Lung (tissue), 11 donors: ENCODE measurements at regions not wholly inside any gene's neighbourhood (a gene's known extent, or its start where the extent isn't known, plus 50 kb on each side); places are given as distances from the start of the nearest gene placed in this dataset.

ENCODE experiments used
- ATAC-seq: fragments of 200-7000 bp; cut with Tn5 transposase; one replicate; pipeline ENCODE4 v1.9.1; 2020; ENCODE audit warnings: moderate number of reproducible peaks; ENCODE audit not compliant: insufficient read depth, low FRiP score
- DNase-seq, 3 donors: peaks; one replicate each; pipeline ENCODE4 v3.0.0-alpha.2; 2013 to 2017
- H3K27ac ChIP-seq, 2 donors: one replicate each; pipeline ENCODE4 v1.5.1; 2013; ENCODE audit warnings: mild to moderate bottlenecking in 2 of 2, moderate library complexity in 2 of 2, control low read depth in 1 of 2, inconsistent platforms in 1 of 2, low read depth in 1 of 2, low read length in 1 of 2
- H3K27me3 ChIP-seq, 3 donors: one replicate each; pipeline ENCODE4 v1.5.1; 2013; ENCODE audit warnings: low read length in 2 of 3; ENCODE audit not compliant: control insufficient read depth in 3 of 3, insufficient read depth in 3 of 3
- H3K36me3 ChIP-seq, 4 donors: one replicate each; pipeline ENCODE4 v1.5.1; 2013; ENCODE audit warnings: low read length in 4 of 4, mild to moderate bottlenecking in 1 of 4, moderate library complexity in 1 of 4; ENCODE audit not compliant: control insufficient read depth in 4 of 4, insufficient read depth in 4 of 4
- H3K4me1 ChIP-seq, 5 donors: one replicate each; pipeline ENCODE4 v1.5.1; 2013; ENCODE audit warnings: low read length in 5 of 5, mild to moderate bottlenecking in 2 of 5, moderate library complexity in 1 of 5; ENCODE audit not compliant: control insufficient read depth in 5 of 5, insufficient read depth in 5 of 5
- H3K4me3 ChIP-seq: one replicate; pipeline ENCODE4 v1.5.1; 2013; ENCODE audit warnings: mild to moderate bottlenecking, control low read depth, moderate library complexity
- H3K9ac ChIP-seq, 2 donors: one replicate each; pipeline ENCODE4 v1.5.1; 2013; ENCODE audit warnings: low read length in 2 of 2, control low read depth in 1 of 2; ENCODE audit not compliant: insufficient read depth in 1 of 2
- H3K9me3 ChIP-seq, 4 donors: one replicate each; pipeline ENCODE4 v1.5.1; 2013; ENCODE audit warnings: low read length in 3 of 4, mild to moderate bottlenecking in 1 of 4, moderate library complexity in 1 of 4; ENCODE audit not compliant: control insufficient read depth in 4 of 4, insufficient read depth in 3 of 4
- CTCF ChIP-seq: IDR thresholded peaks from 2 replicates; pipeline ENCODE4 v1.5.1; 2012; ENCODE audit warnings: mild to moderate bottlenecking; ENCODE audit errors: control extremely low read depth, extremely low read depth
- WGBS, 2 donors: extraction: QIAGEN DNeasy Blood & Tissue Kit; methylation state at CpG; one replicate each; pipeline ENCODE4 v1.1.7; 2013; 5-methylcytosine and 5-hydroxymethylcytosine counted together
- donor health status: control.
- donor health status: control.
- donor health status: Bipolar disorder and iron deficiency.
- donor health status: healthy.
- donor health status: DM: yes; HTN: yes; CAD: no.

GRCh38 chr6:134425513-134425912 is 107.6 kb upstream of the SGK1 start:
- H3K27ac ChIP-seq, result no peak overlapping the region
- H3K27me3 ChIP-seq, result no peaks in the 10 kb centered on the region
- H3K4me1 ChIP-seq, result peaks cover 0 to 6% (median 0%) of the 10 kb centered on the region in 5 donors
- no peaks in the 10 kb centered on the region for H3K36me3 ChIP-seq
- WGBS, 2 donors, result 90 to 92% methylated on average over 6 of the region's 6 CpGs
- no peaks in the 10 kb centered on the region for H3K9me3 ChIP-seq
- TF ChIP-seq CTCF, result no peak
- H3K4me3 ChIP-seq, result no peak overlapping the region
- no peak overlapping the region for H3K9ac ChIP-seq
- no peak for DNase-seq
- ATAC-seq, result no peak

GRCh38 chr6:134424798-134425170 is 106.9 kb upstream of the SGK1 start:
- Histone ChIP-seq H3K4me3 (no peak overlapping the region), H3K27ac (no peak overlapping the region), H3K27me3 (no peaks in the 10 kb centered on the region), H3K36me3 (no peaks in the 10 kb centered on the region), H3K4me1 (peaks cover 0 to 6% (median 0%) of the 10 kb centered on the region in 5 donors), H3K9ac (no peak overlapping the region), H3K9me3 (no peaks in the 10 kb centered on the region)
- DNase-seq (no peak), ATAC-seq (no peak)
- WGBS, 2 donors, result 88 to 92% methylated on average over 1 of the region's 1 CpG
- TF ChIP-seq CTCF, result no peak

GRCh38 chr6:134424165-134424797 is 106.4 kb upstream of the SGK1 start:
- DNase-seq, result no peak
- WGBS, 2 donors, result 59 to 66% methylated on average over 2 of the region's 2 CpGs
- TF ChIP-seq CTCF, result no peak
- no peaks in the 10 kb centered on the region for H3K36me3 ChIP-seq
- no peaks in the 10 kb centered on the region for H3K27me3 ChIP-seq
- no peaks in the 10 kb centered on the region for H3K9me3 ChIP-seq
- no peak overlapping the region for H3K9ac ChIP-seq
- no peak overlapping the region for H3K27ac ChIP-seq
- peaks cover 0 to 6% (median 0%) of the 10 kb centered on the region in 5 donors for H3K4me1 ChIP-seq
- no peak overlapping the region for H3K4me3 ChIP-seq
- ATAC-seq, result no peak
